Smooth muscle cell (in vitro differentiated cells): ENCODE measurements at regions not wholly inside any gene's neighbourhood (a gene's known extent, or its start where the extent isn't known, plus 50 kb on each side); places are given as distances from the start of the nearest gene placed in this dataset.

ENCODE experiments used
- DNase-seq: peaks from one replicate; lab custom pipeline; 2025; ENCODE audit not compliant: unreplicated experiment; lab: John Stamatoyannopoulos, UW
- H2AFZ ChIP-seq: fragments of 200-600 bp; sonication (generic); 2 replicates; pipeline ENCODE4 v1.6.0; 2016; ENCODE audit warnings: antibody characterized with exemption, low read depth, mild to moderate bottlenecking
- H3F3A ChIP-seq: fragments of 200-600 bp; sonication (generic); 2 replicates; pipeline ENCODE4 v1.6.0; 2017; ENCODE audit warnings: antibody characterized with exemption, low read depth
- H3K27ac ChIP-seq: fragments of 200-600 bp; sonication (generic); 2 replicates; pipeline ENCODE4 v1.5.1; 2016; ENCODE audit warnings: low read depth, mild to moderate bottlenecking
- H3K27me3 ChIP-seq: fragments of 200-600 bp; sonication (generic); 2 replicates; pipeline ENCODE4 v1.6.1; 2016; ENCODE audit warnings: low read depth, mild to moderate bottlenecking
- H3K36me3 ChIP-seq: fragments of 200-600 bp; sonication (generic); 2 replicates; pipeline ENCODE4 v1.5.1; 2016; ENCODE audit warnings: low read depth
- H3K4me1 ChIP-seq: fragments of 200-600 bp; sonication (generic); 2 replicates; pipeline ENCODE4 v1.5.1; 2016; ENCODE audit warnings: low read depth
- H3K4me2 ChIP-seq: fragments of 200-600 bp; sonication (generic); 2 replicates; pipeline ENCODE4 v1.6.0; 2016; ENCODE audit warnings: mild to moderate bottlenecking
- H3K4me3 ChIP-seq: fragments of 200-600 bp; sonication (generic); 2 replicates; pipeline ENCODE4 v1.5.1; 2016; ENCODE audit warnings: mild to moderate bottlenecking
- H3K79me2 ChIP-seq: fragments of 200-600 bp; sonication (generic); 2 replicates; pipeline ENCODE4 v1.6.0; 2016; ENCODE audit warnings: low read depth, mild to moderate bottlenecking
- H3K9ac ChIP-seq: fragments of 200-600 bp; sonication (generic); 2 replicates; pipeline ENCODE4 v1.6.0; 2016; ENCODE audit warnings: low read depth
- H3K9me3 ChIP-seq: fragments of 200-600 bp; sonication (generic); replicated peaks from 2 replicates; pipeline ENCODE4 v1.5.1; 2016; ENCODE audit warnings: low read depth
- H4K20me1 ChIP-seq: fragments of 200-600 bp; sonication (generic); 2 replicates; pipeline ENCODE4 v1.6.0; 2016; ENCODE audit warnings: low read depth
- WGBS: methylation state at CpG from one replicate; pipeline ENCODE4 v1.1.7; 2016; ENCODE audit warnings: low lambda C conversion rate; 5-methylcytosine and 5-hydroxymethylcytosine counted together
- TF ChIP-seq, protein P1 (sequence below): fragments of 200-600 bp; sonication (generic); IDR thresholded peaks from 2 replicates; pipeline ENCODE4 v1.5.1; 2017; ENCODE audit warnings: borderline replicate concordance, mild to moderate bottlenecking, antibody characterized with exemption; ENCODE audit not compliant: insufficient read depth, poor library complexity, severe bottlenecking

DNA sequence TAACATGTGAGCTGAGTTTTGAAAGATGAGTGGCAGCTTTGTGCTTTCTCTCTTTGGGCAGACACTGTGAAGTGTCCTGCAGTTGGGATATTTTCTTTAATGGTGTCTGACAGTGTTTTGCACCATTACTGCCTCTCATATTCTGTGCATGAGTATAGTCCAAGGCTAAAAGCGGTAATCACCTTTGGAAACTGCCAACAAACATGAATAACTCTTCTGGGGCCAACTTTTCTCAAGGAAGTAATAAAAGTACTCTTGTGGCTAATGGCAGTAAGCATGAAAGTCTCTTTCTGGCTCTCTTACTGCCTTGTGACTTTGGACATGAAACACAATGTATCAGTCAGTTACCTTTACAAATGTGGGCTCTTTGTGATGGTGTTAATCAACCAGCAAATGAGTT is 91.7 kb upstream of the SOX4 start:
- H3K9me3 ChIP-seq, result no peaks in the 10 kb centered on the region
- H3F3A ChIP-seq, result peaks cover 3% of the 10 kb centered on the region
- H3K79me2 ChIP-seq, result no peaks in the 10 kb centered on the region
- no peak overlapping the region for H3K9ac ChIP-seq
- 88% methylated on average over 1 of the region's 1 CpG for WGBS
- TF ChIP-seq, protein P1, sequence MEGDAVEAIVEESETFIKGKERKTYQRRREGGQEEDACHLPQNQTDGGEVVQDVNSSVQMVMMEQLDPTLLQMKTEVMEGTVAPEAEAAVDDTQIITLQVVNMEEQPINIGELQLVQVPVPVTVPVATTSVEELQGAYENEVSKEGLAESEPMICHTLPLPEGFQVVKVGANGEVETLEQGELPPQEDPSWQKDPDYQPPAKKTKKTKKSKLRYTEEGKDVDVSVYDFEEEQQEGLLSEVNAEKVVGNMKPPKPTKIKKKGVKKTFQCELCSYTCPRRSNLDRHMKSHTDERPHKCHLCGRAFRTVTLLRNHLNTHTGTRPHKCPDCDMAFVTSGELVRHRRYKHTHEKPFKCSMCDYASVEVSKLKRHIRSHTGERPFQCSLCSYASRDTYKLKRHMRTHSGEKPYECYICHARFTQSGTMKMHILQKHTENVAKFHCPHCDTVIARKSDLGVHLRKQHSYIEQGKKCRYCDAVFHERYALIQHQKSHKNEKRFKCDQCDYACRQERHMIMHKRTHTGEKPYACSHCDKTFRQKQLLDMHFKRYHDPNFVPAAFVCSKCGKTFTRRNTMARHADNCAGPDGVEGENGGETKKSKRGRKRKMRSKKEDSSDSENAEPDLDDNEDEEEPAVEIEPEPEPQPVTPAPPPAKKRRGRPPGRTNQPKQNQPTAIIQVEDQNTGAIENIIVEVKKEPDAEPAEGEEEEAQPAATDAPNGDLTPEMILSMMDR, result no peak
- no peaks in the 10 kb centered on the region for H3K27me3 ChIP-seq
- no peaks in the 10 kb centered on the region for H3K4me1 ChIP-seq
- no peak overlapping the region for H3K4me2 ChIP-seq
- no peaks in the 10 kb centered on the region for H3K36me3 ChIP-seq
- no peak overlapping the region for H2AFZ ChIP-seq
- DNase-seq, result no peak
- no peak overlapping the region for H3K4me3 ChIP-seq
- H4K20me1 ChIP-seq, result no peaks in the 10 kb centered on the region
- H3K27ac ChIP-seq, result no peak overlapping the region

DNA sequence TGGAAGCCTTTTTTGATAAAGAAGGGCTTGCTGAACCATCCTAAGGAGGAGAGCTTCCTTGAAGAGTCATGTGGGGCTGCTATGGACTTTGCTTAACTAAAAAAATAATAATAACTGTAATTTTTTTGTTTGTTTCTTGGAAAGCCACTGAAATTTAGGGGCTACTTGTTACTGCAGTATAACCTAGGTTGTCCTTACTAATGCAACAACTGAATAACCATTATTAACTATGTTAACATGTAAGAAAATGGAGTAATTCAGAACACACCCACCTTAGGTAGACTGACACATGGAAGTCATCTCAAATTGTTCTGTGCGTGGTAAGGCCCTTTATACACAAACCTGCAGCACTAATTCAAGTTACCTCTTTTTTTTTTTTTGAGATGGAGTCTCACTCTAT is 90.9 kb upstream of the SOX4 start:
- DNase-seq, result no peak
- Histone ChIP-seq H3K4me3 (no peak overlapping the region), H3K27ac (no peak overlapping the region), H3K4me2 (no peak overlapping the region), H3K36me3 (no peaks in the 10 kb centered on the region), H3K79me2 (no peaks in the 10 kb centered on the region), H2AFZ (no peak overlapping the region), H3K4me1 (no peaks in the 10 kb centered on the region), H4K20me1 (no peaks in the 10 kb centered on the region), H3F3A (peaks cover 3% of the 10 kb centered on the region), H3K9ac (no peak overlapping the region), H3K27me3 (no peaks in the 10 kb centered on the region), H3K9me3 (no peaks in the 10 kb centered on the region)
- WGBS, result 95% methylated on average over 1 of the region's 1 CpG
- TF ChIP-seq, protein P1, result no peak

DNA sequence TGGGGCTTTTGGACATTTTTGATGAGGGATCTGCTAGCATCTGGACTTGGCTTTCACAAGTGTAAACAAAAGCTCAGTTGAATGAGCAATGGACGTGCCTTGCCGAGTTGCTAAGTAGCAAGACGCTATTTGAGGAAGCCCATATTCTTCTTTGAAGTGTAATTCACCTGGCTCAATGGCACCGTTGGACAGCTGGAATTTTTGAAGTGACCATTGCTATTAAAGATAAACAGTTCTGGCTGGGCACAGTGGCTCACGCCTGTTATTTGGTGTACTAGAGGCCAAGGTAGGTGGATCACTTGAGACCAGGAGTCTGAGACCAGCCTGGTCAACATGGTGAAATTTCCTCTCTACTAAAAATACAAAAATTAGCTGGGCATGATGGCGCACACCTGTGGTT is 88.8 kb upstream of the SOX4 start:
- no peaks in the 10 kb centered on the region for H4K20me1 ChIP-seq
- H3K9ac ChIP-seq, result no peak overlapping the region
- H3F3A ChIP-seq, result peaks cover 3% of the 10 kb centered on the region
- H3K79me2 ChIP-seq, result no peaks in the 10 kb centered on the region
- H3K9me3 ChIP-seq, result no peaks in the 10 kb centered on the region
- H3K27me3 ChIP-seq, result no peaks in the 10 kb centered on the region
- 68% methylated on average over 6 of the region's 6 CpGs for WGBS
- H3K27ac ChIP-seq, result no peak overlapping the region
- no peak overlapping the region for H3K4me3 ChIP-seq
- H3K4me1 ChIP-seq, result no peaks in the 10 kb centered on the region
- TF ChIP-seq, protein P1, result no peak
- no peak for DNase-seq
- no peak overlapping the region for H3K4me2 ChIP-seq
- H2AFZ ChIP-seq, result no peak overlapping the region
- no peaks in the 10 kb centered on the region for H3K36me3 ChIP-seq

DNA sequence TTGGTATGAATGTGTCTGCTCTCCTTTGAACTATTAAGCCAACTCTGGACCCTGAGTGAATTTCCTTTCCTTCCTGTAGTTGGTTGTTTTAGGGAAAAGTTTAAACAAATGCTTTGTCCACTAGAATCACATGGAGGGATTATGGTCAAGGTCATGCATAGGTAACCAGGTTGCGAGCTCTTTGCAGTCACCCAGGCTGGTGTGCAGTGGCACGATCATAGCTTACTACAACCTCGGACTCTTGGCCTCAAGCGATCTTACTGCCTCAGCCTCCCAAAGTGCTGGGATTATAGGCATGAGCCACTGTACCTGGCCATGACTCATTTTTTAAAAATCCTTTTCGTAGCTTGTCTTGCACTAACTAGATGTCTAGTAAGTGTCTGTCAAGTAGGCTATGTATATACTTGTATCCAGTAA is 88.0 kb upstream of the SOX4 start:
- TF ChIP-seq, protein P1, result no peak
- Histone ChIP-seq H3K4me2 (no peak overlapping the region), H3K4me1 (no peaks in the 10 kb centered on the region), H3K27me3 (no peaks in the 10 kb centered on the region), H3K9ac (no peak overlapping the region), H4K20me1 (no peaks in the 10 kb centered on the region), H3K36me3 (no peaks in the 10 kb centered on the region), H3K4me3 (no peak overlapping the region), H3K9me3 (no peaks in the 10 kb centered on the region), H3K79me2 (no peaks in the 10 kb centered on the region), H3F3A (no peaks in the 10 kb centered on the region), H3K27ac (peak overlapping the region; percentile 38), H2AFZ (no peak overlapping the region)
- 68% methylated on average over 5 of the region's 5 CpGs for WGBS
- DNase-seq, result no peak
